Mesenchymal stem cell (in vitro differentiated cells and primary cell): ENCODE measurements at regions not wholly inside any gene's neighbourhood (a gene's known extent, or its start where the extent isn't known, plus 50 kb on each side); places are given as distances from the start of the nearest gene placed in this dataset.
"Not testable (repeated sequence)": the region's sequence is repeated elsewhere in the genome, so short reads cannot be mapped to it uniquely, and the experiment has no call there.

Experiments
- DNase-seq: peaks from one replicate; pipeline ENCODE4 v3.0.0-alpha.2; 2013
- H2AFZ ChIP-seq: one replicate; pipeline ENCODE4 v1.6.1; 2013; ENCODE audit warnings: low read depth, mild to moderate bottlenecking, control low read depth, inconsistent platforms, low read length, moderate library complexity
- H2AK5ac ChIP-seq: 2 replicates; pipeline ENCODE4 v1.6.1; 2013; ENCODE audit warnings: low read length, moderate library complexity, mild to moderate bottlenecking, inconsistent platforms; ENCODE audit not compliant: severe bottlenecking
- H2BK120ac ChIP-seq: one replicate; pipeline ENCODE4 v1.6.1; 2013; ENCODE audit warnings: low read depth, mild to moderate bottlenecking, inconsistent platforms, low read length, moderate library complexity
- H2BK12ac ChIP-seq, 2 experiments: one replicate each; pipeline ENCODE4 v1.6.1; 2013; ENCODE audit warnings: inconsistent platforms in 2 of 2, low read length in 2 of 2, mild to moderate bottlenecking in 2 of 2, moderate library complexity in 2 of 2, control low read depth in 1 of 2
- H2BK15ac ChIP-seq: one replicate; pipeline ENCODE4 v1.6.1; 2013; ENCODE audit warnings: mild to moderate bottlenecking, low read depth, inconsistent platforms; ENCODE audit not compliant: poor library complexity, severe bottlenecking
- H2BK5ac ChIP-seq: 2 replicates; pipeline ENCODE4 v1.6.1; 2013; ENCODE audit warnings: low read depth, mild to moderate bottlenecking, low read length, control low read depth, inconsistent platforms; ENCODE audit not compliant: poor library complexity, severe bottlenecking
- H3K14ac ChIP-seq, 2 experiments: one replicate each; pipeline ENCODE4 v1.6.1; 2013; ENCODE audit warnings: inconsistent platforms in 2 of 2, low read length in 2 of 2, control low read depth in 1 of 2, mild to moderate bottlenecking in 1 of 2, moderate library complexity in 1 of 2
- H3K18ac ChIP-seq, 2 experiments: one replicate each; pipeline ENCODE4 v1.6.1; 2013; ENCODE audit warnings: inconsistent platforms in 2 of 2, low read length in 2 of 2, control low read depth in 1 of 2, low read depth in 1 of 2, mild to moderate bottlenecking in 1 of 2
- H3K23ac ChIP-seq, 2 experiments: one replicate each; pipeline ENCODE4 v1.6.1; 2013; ENCODE audit warnings: inconsistent platforms in 2 of 2, low read length in 2 of 2, mild to moderate bottlenecking in 2 of 2, moderate library complexity in 2 of 2, control low read depth in 1 of 2
- H3K27ac ChIP-seq: 2 replicates; pipeline ENCODE4 v1.5.1; 2013; ENCODE audit warnings: mild to moderate bottlenecking, moderate library complexity, low read length, control low read depth, inconsistent platforms; ENCODE audit not compliant: poor library complexity, severe bottlenecking
- H3K27me3 ChIP-seq, 2 experiments: 2 replicates each; pipeline versions ENCODE4 v1.6.1 to v1.7.0; 2013; ENCODE audit warnings: low read length in 2 of 2, mild to moderate bottlenecking in 2 of 2, moderate library complexity in 2 of 2, control low read depth in 1 of 2, inconsistent platforms in 1 of 2; ENCODE audit not compliant: control insufficient read depth in 1 of 2, insufficient read depth in 1 of 2
- H3K36me3 ChIP-seq, 2 experiments: 2 replicates each; pipeline versions ENCODE4 v1.6.1 to v1.7.0; 2013; ENCODE audit warnings: low read length in 2 of 2, control low read depth in 1 of 2, inconsistent platforms in 1 of 2, low read depth in 1 of 2, mild to moderate bottlenecking in 1 of 2; ENCODE audit not compliant: insufficient read depth in 2 of 2, control insufficient read depth in 1 of 2
- H3K4ac ChIP-seq, 2 experiments: one replicate each; pipeline ENCODE4 v1.6.1; 2013; ENCODE audit warnings: inconsistent platforms in 2 of 2, low read length in 2 of 2, mild to moderate bottlenecking in 2 of 2, moderate library complexity in 2 of 2, control low read depth in 1 of 2, low read depth in 1 of 2
- H3K4me1 ChIP-seq: 2 replicates; pipeline ENCODE4 v1.6.1; 2013; ENCODE audit warnings: low read depth, low read length, control low read depth; ENCODE audit not compliant: control insufficient read depth, insufficient read depth
- H3K4me2 ChIP-seq: 2 replicates; pipeline ENCODE4 v1.6.1; 2013; ENCODE audit warnings: low read length, mild to moderate bottlenecking, inconsistent platforms; ENCODE audit not compliant: poor library complexity, severe bottlenecking
- H3K4me3 ChIP-seq, 2 experiments: 2 replicates each; pipeline versions ENCODE4 v1.5.1 to v1.7.0; 2013; ENCODE audit warnings: low read length in 2 of 2, mild to moderate bottlenecking in 2 of 2, control low read depth in 1 of 2, low read depth in 1 of 2; ENCODE audit not compliant: insufficient read depth in 1 of 2
- H3K79me1 ChIP-seq: replicated peaks from 2 replicates; pipeline ENCODE4 v1.6.1; 2013; ENCODE audit warnings: mild to moderate bottlenecking, control low read depth, low read length, inconsistent platforms; ENCODE audit not compliant: poor library complexity, severe bottlenecking
- H3K9ac ChIP-seq: 2 replicates; pipeline ENCODE4 v1.7.0; 2013; ENCODE audit warnings: mild to moderate bottlenecking, low read length, moderate library complexity
- H3K9me3 ChIP-seq: 2 replicates; pipeline ENCODE4 v1.7.0; 2013; ENCODE audit warnings: mild to moderate bottlenecking, low read length; ENCODE audit not compliant: control insufficient read depth
- H4K8ac ChIP-seq: one replicate; pipeline ENCODE4 v1.6.1; 2013; ENCODE audit warnings: inconsistent platforms, mild to moderate bottlenecking, low read length, moderate library complexity
- H4K91ac ChIP-seq: one replicate; pipeline ENCODE4 v1.6.1; 2013; ENCODE audit warnings: mild to moderate bottlenecking, low read length, inconsistent platforms
- WGBS: methylation state at CpG from one replicate; pipeline ENCODE4 v1.1.7; 2013; ENCODE audit warnings: mixed read lengths; 5-methylcytosine and 5-hydroxymethylcytosine counted together

DNA sequence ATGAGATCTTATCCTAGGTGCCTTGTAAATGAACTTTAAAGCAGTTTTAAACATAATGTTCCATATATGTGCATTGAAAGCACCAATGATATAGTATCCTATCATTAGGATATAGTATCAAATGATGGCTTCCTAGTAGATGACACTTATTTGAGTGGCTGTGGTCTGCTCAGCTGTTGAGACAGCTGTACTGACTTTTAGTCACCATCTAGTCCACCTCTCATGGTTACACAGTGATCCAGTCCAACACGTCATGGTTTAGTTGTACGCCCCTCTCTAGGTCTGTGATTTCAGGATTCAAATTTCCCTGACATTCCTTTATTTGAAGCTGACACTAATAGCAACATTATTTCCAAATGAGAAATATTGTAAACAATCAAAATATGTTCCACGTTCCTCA, 127.3 kb upstream of the TUT7 start:
- H3K4me1 ChIP-seq = peaks cover 6% of the 10 kb centered on the region
- H2BK12ac ChIP-seq = no peak overlapping the region
- H2AK5ac ChIP-seq = no peak overlapping the region
- H3K27me3 ChIP-seq = no peaks in the 10 kb centered on the region
- no peak overlapping the region for H2BK5ac ChIP-seq
- H2BK15ac ChIP-seq = no peak overlapping the region
- H3K79me1 ChIP-seq = no peaks in the 10 kb centered on the region
- no peak overlapping the region for H4K91ac ChIP-seq
- H3K4me3 ChIP-seq = no peak overlapping the region
- H2AFZ ChIP-seq = no peak overlapping the region
- no peak overlapping the region for H3K9ac ChIP-seq
- no peak overlapping the region for H3K18ac ChIP-seq
- no peak overlapping the region for H4K8ac ChIP-seq
- DNase-seq = no peak
- no peak overlapping the region for H2BK120ac ChIP-seq
- H3K23ac ChIP-seq = no peak overlapping the region
- H3K14ac ChIP-seq = no peak overlapping the region
- H3K27ac ChIP-seq = no peak overlapping the region
- no peaks in the 10 kb centered on the region for H3K36me3 ChIP-seq
- H3K9me3 ChIP-seq = no peaks in the 10 kb centered on the region
- no peak overlapping the region for H3K4me2 ChIP-seq
- 87% methylated on average over 3 of the region's 3 CpGs for whole genome bisulfite sequencing
- H3K4ac ChIP-seq = no peak overlapping the region

DNA sequence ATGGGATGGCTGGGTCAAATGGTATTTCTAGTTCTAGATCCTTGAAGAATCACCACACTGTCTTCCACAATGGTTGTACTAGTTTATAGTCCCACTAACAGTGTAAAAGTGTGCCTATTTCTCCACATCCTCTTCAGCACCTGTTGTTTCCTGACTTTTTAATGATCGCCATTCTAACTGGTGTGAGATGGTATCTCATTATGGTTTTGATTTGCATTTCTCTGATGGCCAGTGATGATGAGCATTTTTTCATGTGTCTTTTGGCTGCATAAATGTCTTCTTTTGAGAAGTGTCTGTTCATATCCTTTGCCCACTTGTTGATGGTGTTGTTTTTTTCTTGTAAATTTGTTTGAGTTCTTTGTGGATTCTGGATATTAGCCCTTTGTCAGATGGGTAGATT, 121.0 kb upstream of the TUT7 start:
- not testable (repeated sequence) for H3K4me1 ChIP-seq, H2BK120ac ChIP-seq, H3K79me1 ChIP-seq, H3K9ac ChIP-seq, H3K27me3 ChIP-seq, H2AK5ac ChIP-seq, H3K23ac ChIP-seq, DNase-seq, H4K8ac ChIP-seq, H3K36me3 ChIP-seq, H3K14ac ChIP-seq, H2BK5ac ChIP-seq, H3K9me3 ChIP-seq, H2BK15ac ChIP-seq, H3K18ac ChIP-seq, H2AFZ ChIP-seq, H3K4me2 ChIP-seq, H3K4ac ChIP-seq, H2BK12ac ChIP-seq, H3K4me3 ChIP-seq, H4K91ac ChIP-seq, H3K27ac ChIP-seq
- 100% methylated on average over 1 of the region's 1 CpG for WGBS

DNA sequence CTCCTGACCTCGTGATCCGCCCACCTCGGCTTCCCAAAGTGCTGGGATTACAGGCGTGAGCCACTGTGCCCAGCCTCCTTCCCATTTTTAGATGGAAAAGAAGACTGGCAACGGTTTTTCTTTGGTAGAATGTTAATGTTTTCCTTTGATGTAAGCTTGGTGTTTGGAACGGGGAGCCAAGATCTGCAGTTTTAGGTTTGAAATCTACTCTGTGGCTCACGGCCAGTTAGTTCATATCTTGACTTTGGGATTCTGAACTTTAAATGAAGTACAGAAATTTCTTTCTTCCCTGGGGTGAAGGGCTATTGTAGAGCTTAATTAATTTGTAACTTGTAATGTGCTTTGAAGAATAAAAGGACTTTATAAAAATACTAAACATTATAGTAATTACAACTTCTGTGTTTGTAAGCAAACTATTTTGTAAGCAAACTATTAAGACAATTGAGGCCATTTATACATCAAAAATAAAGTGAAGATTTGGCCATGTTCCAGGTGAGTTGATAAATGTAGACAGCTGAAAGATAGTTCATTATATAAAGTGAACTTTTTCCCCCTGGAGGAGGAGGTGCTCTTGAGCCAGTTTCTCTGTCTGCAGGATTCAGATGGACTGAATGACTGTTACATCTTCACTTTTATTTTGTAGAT, 117.1 kb upstream of the TUT7 start:
- no peaks in the 10 kb centered on the region for H3K79me1 ChIP-seq
- H2AFZ ChIP-seq = no peak overlapping the region
- H2BK12ac ChIP-seq = no peak overlapping the region
- H3K9me3 ChIP-seq = no peaks in the 10 kb centered on the region
- no peak overlapping the region for H3K27ac ChIP-seq
- no peak overlapping the region for H3K23ac ChIP-seq
- no peak overlapping the region for H3K4me3 ChIP-seq
- no peak overlapping the region for H2BK120ac ChIP-seq
- H3K4ac ChIP-seq = no peak overlapping the region
- H3K14ac ChIP-seq = no peak overlapping the region
- no peak overlapping the region for H3K4me2 ChIP-seq
- H4K91ac ChIP-seq = no peak overlapping the region
- H3K9ac ChIP-seq = no peak overlapping the region
- WGBS = 79% methylated on average over 7 of the region's 7 CpGs
- no peak overlapping the region for H2BK5ac ChIP-seq
- H4K8ac ChIP-seq = no peak overlapping the region
- no peaks in the 10 kb centered on the region for H3K27me3 ChIP-seq
- H3K18ac ChIP-seq = no peak overlapping the region
- no peaks in the 10 kb centered on the region for H3K36me3 ChIP-seq
- H3K4me1 ChIP-seq = no peaks in the 10 kb centered on the region
- no peak overlapping the region for H2AK5ac ChIP-seq
- DNase-seq = no peak
- no peak overlapping the region for H2BK15ac ChIP-seq

DNA sequence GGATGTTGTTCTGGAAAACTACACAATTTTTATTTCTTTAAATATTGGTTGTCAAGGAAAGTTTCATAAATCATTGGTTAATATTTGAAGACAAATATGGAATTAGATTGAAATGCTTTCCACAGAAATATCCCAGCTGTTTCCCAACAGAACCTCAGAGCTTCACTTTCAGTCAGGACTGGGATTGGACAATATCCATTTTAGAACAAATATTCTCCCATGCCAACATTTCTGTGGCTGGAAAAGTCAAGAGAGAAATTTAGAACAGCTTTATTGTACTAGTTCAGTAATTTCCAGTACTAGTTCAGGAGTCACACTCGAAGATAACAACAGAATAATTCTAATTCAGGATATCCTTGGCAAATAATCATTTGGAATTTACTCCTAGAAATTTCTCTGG, 116.1 kb upstream of the TUT7 start:
- Histone ChIP-seq H3K4ac (no peak overlapping the region), H2BK120ac (no peak overlapping the region), H2BK15ac (no peak overlapping the region), H4K91ac (no peak overlapping the region), H3K14ac (no peak overlapping the region), H2AK5ac (no peak overlapping the region), H3K9me3 (no peaks in the 10 kb centered on the region), H3K23ac (no peak overlapping the region), H3K4me1 (no peaks in the 10 kb centered on the region), H3K36me3 (no peaks in the 10 kb centered on the region), H2AFZ (no peak overlapping the region), H3K27me3 (no peaks in the 10 kb centered on the region), H2BK12ac (no peak overlapping the region), H4K8ac (no peak overlapping the region), H3K4me2 (no peak overlapping the region), H3K9ac (no peak overlapping the region), H2BK5ac (no peak overlapping the region), H3K18ac (no peak overlapping the region), H3K79me1 (no peaks in the 10 kb centered on the region), H3K4me3 (no peak overlapping the region), H3K27ac (no peak overlapping the region)
- DNase-seq = no peak
- WGBS = 45% methylated on average over 1 of the region's 1 CpG
